Epithelial cell of proximal tubule (primary cell): ENCODE measurements at regions not wholly inside any gene's neighbourhood (a gene's known extent, or its start where the extent isn't known, plus 50 kb on each side); places are given as distances from the start of the nearest gene placed in this dataset.

Experiments used
- DNase-seq: peaks from one replicate; pipeline ENCODE4 v3.0.0-alpha.2; 2011; ENCODE audit warnings: low read depth
- H3K4me3 ChIP-seq: 2 replicates; pipeline ENCODE4 v1.5.1; 2011; ENCODE audit warnings: low read depth, mild to moderate bottlenecking, low read length
- CTCF ChIP-seq: conservative IDR thresholded peaks from 2 replicates; pipeline ENCODE4 v1.5.1; 2012; ENCODE audit warnings: low read depth, mild to moderate bottlenecking, low read length

GRCh38 chr14:81797315-81797714 is 263.7 kb upstream of the SEL1L start:
- DNase-seq: no peak
- H3K4me3 ChIP-seq: no peak overlapping the region
- TF ChIP-seq CTCF: no peak

- no peak for TF ChIP-seq CTCF
Measured at GRCh38 chr14:81801921-81802320, 268.3 kb upstream of the SEL1L start.

GRCh38 chr14:81802341-81802740 is 268.7 kb upstream of the SEL1L start:
- DNase-seq: no peak
- H3K4me3 ChIP-seq: no peak overlapping the region
- no peak for TF ChIP-seq CTCF

More at GRCh38 chr14:81801921-81802320, 268.3 kb upstream of the SEL1L start:
- no peak overlapping the region for H3K4me3 ChIP-seq
- no peak for DNase-seq

- TF ChIP-seq CTCF: no peak
- no peak for DNase-seq
- no peak overlapping the region for H3K4me3 ChIP-seq
Measured at GRCh38 chr14:81805785-81806184, 272.1 kb upstream of the SEL1L start.

- no peak overlapping the region for H3K4me3 ChIP-seq
- DNase-seq: no peak
Measured at GRCh38 chr14:81811705-81812269, 278.1 kb upstream of the SEL1L start.

GRCh38 chr14:81818271-81818670 is 284.6 kb upstream of the SEL1L start:
- no peak for TF ChIP-seq CTCF
- no peak for DNase-seq
- no peak overlapping the region for H3K4me3 ChIP-seq

More at GRCh38 chr14:81811705-81812269, 278.1 kb upstream of the SEL1L start:
- TF ChIP-seq CTCF: no peak

GRCh38 chr14:81819344-81819743 is 285.7 kb upstream of the SEL1L start:
- TF ChIP-seq CTCF: no peak
- DNase-seq: no peak
- no peak overlapping the region for H3K4me3 ChIP-seq
